Fibroblast of pulmonary artery (primary cell): ENCODE measurements at regions not wholly inside any gene's neighbourhood (a gene's known extent, or its start where the extent isn't known, plus 50 kb on each side); places are given as distances from the start of the nearest gene placed in this dataset.

Source experiments
- DNase-seq: peaks from one replicate; pipeline ENCODE4 v3.0.0-alpha.2; 2010; ENCODE audit warnings: low read depth
- H3K4me3 ChIP-seq: replicated peaks from 2 replicates; pipeline ENCODE4 v1.5.1; 2011; ENCODE audit warnings: low read depth, mild to moderate bottlenecking, control low read depth, low read length, moderate library complexity
- CTCF ChIP-seq: IDR thresholded peaks from 2 replicates; pipeline ENCODE4 v1.5.1; 2011; ENCODE audit warnings: mild to moderate bottlenecking, control low read depth, low read length, inconsistent platforms; ENCODE audit errors: missing control alignments

- no peak for TF ChIP-seq CTCF
- DNase-seq: no peak
- H3K4me3 ChIP-seq: no peak overlapping the region
Observed at GRCh38 chr10:63710703-63711102, 189.5 kb downstream of the REEP3 start.

- TF ChIP-seq CTCF: no peak
- no peak overlapping the region for H3K4me3 ChIP-seq
- DNase-seq: peak; percentile 86
Observed at GRCh38 chr10:63711361-63711760, 190.2 kb downstream of the REEP3 start.

GRCh38 chr10:63711867-63712716 is 190.9 kb downstream of the REEP3 start:
- DNase-seq: peak; percentile 96
- no peak for TF ChIP-seq CTCF
- no peak overlapping the region for H3K4me3 ChIP-seq

- peak; percentile 40 for DNase-seq
- no peak overlapping the region for H3K4me3 ChIP-seq
- TF ChIP-seq CTCF: no peak
Observed at GRCh38 chr10:63712717-63713115, 191.5 kb downstream of the REEP3 start.

GRCh38 chr10:63713191-63714144 is 192.3 kb downstream of the REEP3 start:
- no peak for TF ChIP-seq CTCF
- DNase-seq: peak; percentile 95
- H3K4me3 ChIP-seq: peak overlapping the region; percentile 1

- DNase-seq: no peak
- H3K4me3 ChIP-seq: no peak overlapping the region
- TF ChIP-seq CTCF: no peak
Observed at GRCh38 chr10:63716016-63716580, 194.9 kb downstream of the REEP3 start.
